K562 (cell line): ENCODE measurements at regions not wholly inside any gene's neighbourhood (a gene's known extent, or its start where the extent isn't known, plus 50 kb on each side); places are given as distances from the start of the nearest gene placed in this dataset.

Experiments used
- ATAC-seq: fragments of 200-7000 bp; cut with Tn5 transposase; 3 replicates; pipeline ENCODE4 v1.9.1; 2020; ENCODE audit warnings: moderate library complexity
- BruUV-seq: library from RNA; stranded (reverse); fragments of 400-500 nt; replicated peaks from 2 replicates; lab custom pipeline; 2021; lab: Mats Ljungman, UMichigan
- CTCF ChIA-PET: fragments of 300-600 bp; formaldehyde crosslinking; extraction: SDS; loops from one replicate; lab custom pipeline; 2021; ENCODE audit warnings: low intra/inter-chr PET ratio; lab: Yijun Ruan, JAX
- POLR2A ChIA-PET: fragments of 300-600, 350-650 bp; sonication (Branson Sonifier 250); formaldehyde crosslinking; extraction: SDS; loops from one replicate; lab custom pipeline; 2021; ENCODE audit warnings: antibody characterized with exemption, inconsistent platforms; lab: Yijun Ruan, JAX
- DNase-seq, 4 experiments: peaks; one replicate each; pipeline versions ENCODE4 v3.0.0 to v3.0.0-alpha.2; 2011 to 2018; ENCODE audit warnings: low spot score in 3 of 4, mixed read lengths in 3 of 4; ENCODE audit errors: extremely low read depth in 1 of 4
- FAIRE-seq: peaks from 2 replicates; lab custom pipeline; 2011; peaks lifted over from hg19 to GRCh38; lab: Jason Lieb, UNC
- H2AFZ ChIP-seq: 2 replicates; pipeline ENCODE4 v1.6.0; 2011; ENCODE audit warnings: low read depth, low read length, control low read depth, inconsistent platforms
- H3K27ac ChIP-seq: fragments of 200-600 bp; 3 replicates; pipeline ENCODE4 v1.8.0; 2011; ENCODE audit warnings: low read depth, mild to moderate bottlenecking, control low read depth, inconsistent platforms, low read length, moderate library complexity, mixed read lengths; ENCODE audit errors: extremely low read depth
- H3K27me3 ChIP-seq, 2 experiments: fragments of 300-600 bp in 1 of 2; 2 replicates in 1 of 2; 3 replicates in 1 of 2; pipeline versions ENCODE4 v1.6.0 to v1.8.0; 2011; ENCODE audit warnings: inconsistent platforms in 2 of 2, low read length in 2 of 2, mild to moderate bottlenecking in 1 of 2, mixed read lengths in 1 of 2, moderate library complexity in 1 of 2; ENCODE audit not compliant: control insufficient read depth in 2 of 2, insufficient read depth in 2 of 2
- H3K36me3 ChIP-seq: fragments of 300-600 bp; 3 replicates; pipeline ENCODE4 v1.8.0; 2011; ENCODE audit warnings: mild to moderate bottlenecking, low read length, inconsistent platforms; ENCODE audit not compliant: control insufficient read depth, insufficient read depth
- H3K4me1 ChIP-seq, 2 experiments: fragments of 200-600 bp in 1 of 2; replicated peaks in 1 of 2; 2 replicates in 1 of 2; 3 replicates in 1 of 2; pipeline versions ENCODE4 v1.5.1 to v1.8.0; 2011; ENCODE audit warnings: inconsistent platforms in 2 of 2, low read length in 2 of 2, mild to moderate bottlenecking in 1 of 2, mixed read lengths in 1 of 2, moderate library complexity in 1 of 2; ENCODE audit not compliant: control insufficient read depth in 2 of 2, insufficient read depth in 2 of 2
- H3K4me2 ChIP-seq: 2 replicates; pipeline ENCODE4 v1.6.1; 2011; ENCODE audit warnings: low read length, control low read depth, inconsistent platforms, mixed read lengths; ENCODE audit not compliant: insufficient read depth
- H3K4me3 ChIP-seq: fragments of 200-600 bp; sonication (generic), shearing (Covaris generic); 2 replicates; pipeline ENCODE4 v1.5.1; 2016; ENCODE audit warnings: control low read depth, inconsistent platforms
- H3K79me2 ChIP-seq: fragments of 200-600 bp; 3 replicates; pipeline ENCODE4 v1.8.0; 2011; ENCODE audit warnings: low read length, inconsistent platforms; ENCODE audit not compliant: control insufficient read depth, insufficient read depth
- H3K9ac ChIP-seq, 2 experiments: 2 replicates each; pipeline versions ENCODE4 v1.6.0 to v1.6.1; 2011; ENCODE audit warnings: low read depth in 2 of 2, low read length in 2 of 2, control low read depth in 1 of 2, inconsistent platforms in 1 of 2, mild to moderate bottlenecking in 1 of 2, mixed read lengths in 1 of 2; ENCODE audit not compliant: insufficient read depth in 1 of 2
- H3K9me1 ChIP-seq: one replicate; pipeline ENCODE4 v1.6.0; 2011; ENCODE audit warnings: inconsistent platforms, mild to moderate bottlenecking, low read length, moderate library complexity; ENCODE audit not compliant: control insufficient read depth, insufficient read depth
- H3K9me3 ChIP-seq: replicated peaks from 2 replicates; pipeline ENCODE4 v1.5.1; 2011; ENCODE audit warnings: low read depth, low read length, inconsistent platforms; ENCODE audit not compliant: control insufficient read depth, insufficient read depth
- H4K20me1 ChIP-seq: replicated peaks from 2 replicates; pipeline ENCODE4 v1.6.1; 2011; ENCODE audit warnings: low read length, inconsistent platforms, mixed read lengths; ENCODE audit not compliant: control insufficient read depth, insufficient read depth
- DDX20 ChIP-seq: fragments of 450-650 bp; IDR thresholded peaks from 2 replicates; pipeline ENCODE4 v1.6.1; 2016; ENCODE audit warnings: missing genetic modification characterization, low read depth, mild to moderate bottlenecking, missing compliant biosample characterization, moderate library complexity
- GABPB1 ChIP-seq: sonication (generic); formaldehyde crosslinking; IDR thresholded peaks from 2 replicates; pipeline ENCODE4 v1.8.0; 2022; ENCODE audit warnings: mild to moderate bottlenecking, missing genetic modification reagents
- HDAC2 ChIP-seq: fragments of 450-650 bp; IDR thresholded peaks from 2 replicates; pipeline ENCODE4 v1.6.1; 2016; ENCODE audit warnings: mild to moderate bottlenecking
- HDAC6 ChIP-seq: IDR thresholded peaks from 2 replicates; pipeline ENCODE4 v1.6.1; 2012; ENCODE audit warnings: low read depth, mild to moderate bottlenecking, control low read depth, inconsistent platforms, low read length, moderate library complexity
- HMG20A ChIP-seq: fragments of 450-650 bp; formaldehyde crosslinking; conservative IDR thresholded peaks from 2 replicates; pipeline ENCODE4 v1.4.0; 2020; ENCODE audit warnings: mild to moderate bottlenecking, mixed read lengths
- HMGN3 ChIP-seq: IDR thresholded peaks from 2 replicates; pipeline ENCODE4 v1.6.1; 2011; ENCODE audit warnings: borderline replicate concordance, low read depth, mild to moderate bottlenecking, mixed read lengths, low read length; ENCODE audit not compliant: insufficient read length; ENCODE audit errors: extremely low read depth
- ILK ChIP-seq: fragments of 450-650 bp; IDR thresholded peaks from 2 replicates; pipeline ENCODE4 v1.6.1; 2016; ENCODE audit warnings: missing genetic modification characterization, low read depth, mild to moderate bottlenecking, missing compliant biosample characterization, moderate library complexity, borderline replicate concordance
- KDM1A ChIP-seq, 2 experiments: fragments of 450-650 bp; IDR thresholded peaks; 2 replicates each; pipeline ENCODE4 v1.6.1; 2016; ENCODE audit warnings: mild to moderate bottlenecking in 2 of 2
- MEIS2 ChIP-seq: fragments of 450-650 bp; IDR thresholded peaks from 2 replicates; pipeline ENCODE4 v1.6.1; 2014; ENCODE audit warnings: mild to moderate bottlenecking; ENCODE audit not compliant: partially characterized antibody
- NFRKB ChIP-seq: fragments of 450-650 bp; IDR thresholded peaks from 2 replicates; pipeline ENCODE4 v1.6.1; 2016; ENCODE audit warnings: low read depth
- NR4A1 ChIP-seq, 2 experiments: fragments of 250-450 bp in 1 of 2; fragments of 450-650 bp in 1 of 2; sonication (Bioruptor Pico) in 1 of 2; IDR thresholded peaks; 2 replicates each; pipeline versions ENCODE4 v1.4.0 to v1.6.1; 2016 to 2020; ENCODE audit warnings: mild to moderate bottlenecking in 2 of 2, missing compliant biosample characterization in 1 of 2, missing genetic modification characterization in 1 of 2, moderate library complexity in 1 of 2
- PTRF ChIP-seq: fragments of 450-650 bp; IDR thresholded peaks from 2 replicates; pipeline ENCODE4 v1.6.1; 2016; ENCODE audit warnings: mild to moderate bottlenecking, missing genetic modification characterization, missing compliant biosample characterization
- ZKSCAN3 ChIP-seq: fragments of 250-450 bp; sonication (Bioruptor Pico); IDR thresholded peaks from 2 replicates; pipeline ENCODE4 v1.4.0; 2020
- ZNF143 ChIP-seq: sonication (generic); formaldehyde crosslinking; IDR thresholded peaks from 2 replicates; pipeline ENCODE4 v1.9.0; 2022; ENCODE audit warnings: mild to moderate bottlenecking, missing genetic modification reagents
- WGBS: fragments of 100-300 bp; shearing (Covaris generic); methylation state at CpG from one replicate; pipeline ENCODE4 v1.1.6; 2016; ENCODE audit warnings: low coverage, mixed read lengths; ENCODE audit not compliant: insufficient coverage; ENCODE audit errors: missing lambda C conversion rate; 5-methylcytosine and 5-hydroxymethylcytosine counted together
- in situ Hi-C: fragments of 300-500 bp; cut with MboI; formaldehyde crosslinking; loops from 4 replicates; pipeline ENCODE4 v1.15.0; 2018; ENCODE audit warnings: inconsistent platforms, mixed read lengths
- intact Hi-C: fragments of 100-400 bp; cut with micrococcal nuclease; formaldehyde crosslinking; loops from 2 replicates; pipeline ENCODE4 v1.14.2; 2022
- TF ChIP-seq, protein P1 (sequence below): sonication (generic); formaldehyde crosslinking; IDR thresholded peaks from 2 replicates; pipeline ENCODE4 v1.8.1; 2023; ENCODE audit warnings: mild to moderate bottlenecking, missing genetic modification reagents
- TF ChIP-seq, protein P2 (sequence below): fragments of 250-450 bp; sonication (Bioruptor Pico); IDR thresholded peaks from 2 replicates; pipeline ENCODE4 v1.4.0; 2020; ENCODE audit warnings: mild to moderate bottlenecking, moderate library complexity, borderline replicate concordance
- TF ChIP-seq, protein P3 (sequence below): IDR thresholded peaks from 2 replicates; pipeline ENCODE4 v1.6.1; 2016; ENCODE audit warnings: missing genetic modification characterization, missing compliant biosample characterization

DNA sequence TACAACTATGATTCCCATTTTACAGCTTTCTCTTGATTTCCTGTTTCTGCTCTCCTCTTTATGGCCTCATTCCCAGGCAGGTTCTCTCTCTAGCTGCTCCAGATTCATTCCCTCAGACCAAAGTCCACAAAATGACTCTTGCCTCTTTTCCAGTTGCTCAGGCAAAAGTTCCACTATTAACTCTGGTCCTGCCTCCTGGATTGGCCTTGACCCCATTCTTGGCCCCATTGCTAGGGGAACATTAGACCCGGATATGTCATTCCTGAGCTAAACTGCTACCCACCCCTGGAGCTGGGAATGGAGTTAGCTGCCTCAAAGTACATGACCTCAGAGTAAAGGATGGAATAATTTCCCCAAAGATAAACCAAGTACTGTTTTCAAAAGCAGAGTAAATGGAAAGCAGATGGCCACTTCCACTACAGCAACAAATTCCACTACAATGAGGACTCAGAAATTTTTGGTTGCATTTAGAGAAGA, 73.0 kb upstream of the GAP43 start:
- FAIRE-seq: no peak
- no peaks in the 10 kb centered on the region for H3K9me1 ChIP-seq
- no peaks in the 10 kb centered on the region for H3K9me3 ChIP-seq
- H3K79me2 ChIP-seq: no peaks in the 10 kb centered on the region
- no TSS peak for BruUV-seq
- H4K20me1 ChIP-seq: no peaks in the 10 kb centered on the region
- no peak overlapping the region for H3K4me3 ChIP-seq
- CTCF ChIA-PET: no interaction called here
- no peak for DNase-seq
- no peaks in the 10 kb centered on the region for H3K36me3 ChIP-seq
- POLR2A ChIA-PET: interaction anchor here (0.6 kb wide), 1 partner anchor 76 kb away, joined by 3 read pairs; no protein-coding TSS in a partner anchor
- H3K4me2 ChIP-seq: no peak overlapping the region
- no peaks in the 10 kb centered on the region for H3K27me3 ChIP-seq
- H2AFZ ChIP-seq: no peak overlapping the region
- no peak overlapping the region for H3K9ac ChIP-seq
- H3K27ac ChIP-seq: no peak overlapping the region
- no peaks in the 10 kb centered on the region for H3K4me1 ChIP-seq
- ATAC-seq: no peak
- intact Hi-C loops: no loop called here
- in situ Hi-C loops: no loop called here
- 0% methylated on average over 1 of the region's 1 CpG for WGBS
- TF ChIP-seq ZNF143: no peak
- TF ChIP-seq HMGN3: no peak
- TF ChIP-seq, protein P1, sequence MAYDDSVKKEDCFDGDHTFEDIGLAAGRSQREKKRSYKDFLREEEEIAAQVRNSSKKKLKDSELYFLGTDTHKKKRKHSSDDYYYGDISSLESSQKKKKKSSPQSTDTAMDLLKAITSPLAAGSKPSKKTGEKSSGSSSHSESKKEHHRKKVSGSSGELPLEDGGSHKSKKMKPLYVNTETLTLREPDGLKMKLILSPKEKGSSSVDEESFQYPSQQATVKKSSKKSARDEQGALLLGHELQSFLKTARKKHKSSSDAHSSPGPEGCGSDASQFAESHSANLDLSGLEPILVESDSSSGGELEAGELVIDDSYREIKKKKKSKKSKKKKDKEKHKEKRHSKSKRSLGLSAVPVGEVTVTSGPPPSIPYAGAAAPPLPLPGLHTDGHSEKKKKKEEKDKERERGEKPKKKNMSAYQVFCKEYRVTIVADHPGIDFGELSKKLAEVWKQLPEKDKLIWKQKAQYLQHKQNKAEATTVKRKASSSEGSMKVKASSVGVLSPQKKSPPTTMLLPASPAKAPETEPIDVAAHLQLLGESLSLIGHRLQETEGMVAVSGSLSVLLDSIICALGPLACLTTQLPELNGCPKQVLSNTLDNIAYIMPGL: no peak
- TF ChIP-seq HDAC6: no peak
- TF ChIP-seq, protein P2, sequence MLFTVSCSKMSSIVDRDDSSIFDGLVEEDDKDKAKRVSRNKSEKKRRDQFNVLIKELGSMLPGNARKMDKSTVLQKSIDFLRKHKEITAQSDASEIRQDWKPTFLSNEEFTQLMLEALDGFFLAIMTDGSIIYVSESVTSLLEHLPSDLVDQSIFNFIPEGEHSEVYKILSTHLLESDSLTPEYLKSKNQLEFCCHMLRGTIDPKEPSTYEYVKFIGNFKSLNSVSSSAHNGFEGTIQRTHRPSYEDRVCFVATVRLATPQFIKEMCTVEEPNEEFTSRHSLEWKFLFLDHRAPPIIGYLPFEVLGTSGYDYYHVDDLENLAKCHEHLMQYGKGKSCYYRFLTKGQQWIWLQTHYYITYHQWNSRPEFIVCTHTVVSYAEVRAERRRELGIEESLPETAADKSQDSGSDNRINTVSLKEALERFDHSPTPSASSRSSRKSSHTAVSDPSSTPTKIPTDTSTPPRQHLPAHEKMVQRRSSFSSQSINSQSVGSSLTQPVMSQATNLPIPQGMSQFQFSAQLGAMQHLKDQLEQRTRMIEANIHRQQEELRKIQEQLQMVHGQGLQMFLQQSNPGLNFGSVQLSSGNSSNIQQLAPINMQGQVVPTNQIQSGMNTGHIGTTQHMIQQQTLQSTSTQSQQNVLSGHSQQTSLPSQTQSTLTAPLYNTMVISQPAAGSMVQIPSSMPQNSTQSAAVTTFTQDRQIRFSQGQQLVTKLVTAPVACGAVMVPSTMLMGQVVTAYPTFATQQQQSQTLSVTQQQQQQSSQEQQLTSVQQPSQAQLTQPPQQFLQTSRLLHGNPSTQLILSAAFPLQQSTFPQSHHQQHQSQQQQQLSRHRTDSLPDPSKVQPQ (CRISPR knock-in tag): no peak
- TF ChIP-seq, protein P3, sequence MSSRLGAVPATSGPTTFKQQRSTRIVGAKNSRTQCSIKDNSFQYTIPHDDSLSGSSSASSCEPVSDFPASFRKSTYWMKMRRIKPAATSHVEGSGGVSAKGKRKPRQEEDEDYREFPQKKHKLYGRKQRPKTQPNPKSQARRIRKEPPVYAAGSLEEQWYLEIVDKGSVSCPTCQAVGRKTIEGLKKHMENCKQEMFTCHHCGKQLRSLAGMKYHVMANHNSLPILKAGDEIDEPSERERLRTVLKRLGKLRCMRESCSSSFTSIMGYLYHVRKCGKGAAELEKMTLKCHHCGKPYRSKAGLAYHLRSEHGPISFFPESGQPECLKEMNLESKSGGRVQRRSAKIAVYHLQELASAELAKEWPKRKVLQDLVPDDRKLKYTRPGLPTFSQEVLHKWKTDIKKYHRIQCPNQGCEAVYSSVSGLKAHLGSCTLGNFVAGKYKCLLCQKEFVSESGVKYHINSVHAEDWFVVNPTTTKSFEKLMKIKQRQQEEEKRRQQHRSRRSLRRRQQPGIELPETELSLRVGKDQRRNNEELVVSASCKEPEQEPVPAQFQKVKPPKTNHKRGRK (tag): no peak
- TF ChIP-seq DDX20 (tag): no peak
- no peak for TF ChIP-seq KDM1A (IDR thresholded peaks at IDR 0.05)
- TF ChIP-seq MEIS2: no peak
- no peak for TF ChIP-seq HMG20A (CRISPR knock-in tag)
- TF ChIP-seq ZKSCAN3: no peak
- no peak for TF ChIP-seq GABPB1
- no peak for TF ChIP-seq ILK (tag)
- no peak for TF ChIP-seq HDAC2
- TF ChIP-seq NFRKB: no peak
- no peak for TF ChIP-seq NR4A1 (CRISPR knock-in tag; IDR thresholded peaks at IDR 0.05)
- TF ChIP-seq NR4A1 (tag; IDR thresholded peaks at IDR 0.05): no peak
- no peak for TF ChIP-seq PTRF (tag)
